ENCODE measurements at regions not wholly inside any gene's neighbourhood (a gene's known extent, or its start where the extent isn't known, plus 50 kb on each side); places are given as distances from the start of the nearest gene placed in this dataset.

GRCh38 chr1:189633658-189634057 lies 844.0 kb downstream of the BRINP3 start:
- no peak for TF ChIP-seq TCF4 (CRISPR knock-in tag; IDR thresholded peaks at IDR 0.05; ENCODE audit: borderline replicate concordance)
- no peak for TF ChIP-seq ZFP3 (CRISPR knock-in tag; IDR thresholded peaks at IDR 0.05)
- no peak for TF ChIP-seq GLIS3 (CRISPR knock-in tag; IDR thresholded peaks at IDR 0.05)
- TF ChIP-seq ZFP30 (CRISPR knock-in tag; IDR thresholded peaks at IDR 0.05) = no peak
- TF ChIP-seq CREB5 (CRISPR knock-in tag; IDR thresholded peaks at IDR 0.05; ENCODE audit: low read depth) = no peak
- no peak for TF ChIP-seq ARNTL (CRISPR knock-in tag; IDR thresholded peaks at IDR 0.05; ENCODE audit: borderline replicate concordance, low read depth)
- no peak for TF ChIP-seq RARB (CRISPR knock-in tag; IDR thresholded peaks at IDR 0.05)
- TF ChIP-seq TSHZ2 (CRISPR knock-in tag; IDR thresholded peaks at IDR 0.05) = no peak
- no peak for TF ChIP-seq PATZ1 (CRISPR knock-in tag; IDR thresholded peaks at IDR 0.05; ENCODE audit: borderline replicate concordance)
- no peak for TF ChIP-seq ZC3H10 (CRISPR knock-in tag; IDR thresholded peaks at IDR 0.05)
- no peak for TF ChIP-seq TOX (CRISPR knock-in tag; IDR thresholded peaks at IDR 0.05; ENCODE audit: borderline replicate concordance)
- TF ChIP-seq OSR1 (CRISPR knock-in tag; IDR thresholded peaks at IDR 0.05) = no peak
- TF ChIP-seq ZNF8 (CRISPR knock-in tag; IDR thresholded peaks at IDR 0.05) = no peak

Data from SK-N-SH treated with all-trans-retinoic acid at 6 μM for 48 hours (cell line).